ENCODE measurements at regions not wholly inside any gene's neighbourhood (a gene's known extent, or its start where the extent isn't known, plus 50 kb on each side); places are given as distances from the start of the nearest gene placed in this dataset.

DNA sequence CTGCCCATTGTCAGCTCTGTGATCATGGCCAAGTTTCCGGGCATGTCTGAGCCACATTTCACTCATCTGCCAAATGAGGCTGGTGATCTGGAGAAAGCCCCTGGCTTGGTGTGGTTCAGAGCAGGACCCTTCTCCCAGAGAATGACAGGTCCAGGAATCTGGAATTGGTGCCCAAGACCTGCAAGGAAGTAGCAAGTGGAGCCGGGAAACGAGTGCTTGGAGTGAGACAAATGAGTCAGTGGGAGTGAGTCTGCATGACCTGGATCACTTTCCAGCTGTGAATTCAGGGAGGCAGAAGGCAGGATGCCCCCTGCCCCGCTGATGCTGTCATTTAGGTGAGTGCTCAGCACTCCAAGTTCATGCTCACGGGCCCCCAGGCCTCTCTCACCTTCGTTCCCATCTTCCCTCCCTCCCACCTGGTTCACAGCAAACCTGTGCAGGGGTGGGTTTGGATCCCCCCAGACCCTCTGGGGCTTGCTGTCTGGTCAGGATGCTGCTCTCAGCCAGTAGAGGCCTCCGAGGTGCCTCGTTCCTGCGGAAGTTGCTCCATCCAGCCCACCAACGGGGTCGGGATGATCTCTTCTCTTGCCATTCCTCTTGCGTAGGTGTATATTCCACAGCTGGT lies 104.4 kb downstream of the INHBB start:
- Mint-ChIP-seq H3K4me3 (ENCODE audit: unreplicated experiment) (no peak overlapping the region), H3K4me1 (ENCODE audit: unreplicated experiment) (no peaks in the 10 kb centered on the region), H3K9me3 (ENCODE audit: unreplicated experiment) (no peaks in the 10 kb centered on the region), H3K27me3 (ENCODE audit: unreplicated experiment) (peaks cover 21% of the 10 kb centered on the region), H3K36me3 (ENCODE audit: low read depth, unreplicated experiment) (no peaks in the 10 kb centered on the region), H3K27ac (ENCODE audit: unreplicated experiment) (no peak overlapping the region)
- DNase-seq (ENCODE audit: low spot score) = no peak
- TF ChIP-seq, protein P1, sequence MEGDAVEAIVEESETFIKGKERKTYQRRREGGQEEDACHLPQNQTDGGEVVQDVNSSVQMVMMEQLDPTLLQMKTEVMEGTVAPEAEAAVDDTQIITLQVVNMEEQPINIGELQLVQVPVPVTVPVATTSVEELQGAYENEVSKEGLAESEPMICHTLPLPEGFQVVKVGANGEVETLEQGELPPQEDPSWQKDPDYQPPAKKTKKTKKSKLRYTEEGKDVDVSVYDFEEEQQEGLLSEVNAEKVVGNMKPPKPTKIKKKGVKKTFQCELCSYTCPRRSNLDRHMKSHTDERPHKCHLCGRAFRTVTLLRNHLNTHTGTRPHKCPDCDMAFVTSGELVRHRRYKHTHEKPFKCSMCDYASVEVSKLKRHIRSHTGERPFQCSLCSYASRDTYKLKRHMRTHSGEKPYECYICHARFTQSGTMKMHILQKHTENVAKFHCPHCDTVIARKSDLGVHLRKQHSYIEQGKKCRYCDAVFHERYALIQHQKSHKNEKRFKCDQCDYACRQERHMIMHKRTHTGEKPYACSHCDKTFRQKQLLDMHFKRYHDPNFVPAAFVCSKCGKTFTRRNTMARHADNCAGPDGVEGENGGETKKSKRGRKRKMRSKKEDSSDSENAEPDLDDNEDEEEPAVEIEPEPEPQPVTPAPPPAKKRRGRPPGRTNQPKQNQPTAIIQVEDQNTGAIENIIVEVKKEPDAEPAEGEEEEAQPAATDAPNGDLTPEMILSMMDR (IDR thresholded peaks at IDR 0.05; ENCODE audit: unreplicated experiment) = no peak

DNA sequence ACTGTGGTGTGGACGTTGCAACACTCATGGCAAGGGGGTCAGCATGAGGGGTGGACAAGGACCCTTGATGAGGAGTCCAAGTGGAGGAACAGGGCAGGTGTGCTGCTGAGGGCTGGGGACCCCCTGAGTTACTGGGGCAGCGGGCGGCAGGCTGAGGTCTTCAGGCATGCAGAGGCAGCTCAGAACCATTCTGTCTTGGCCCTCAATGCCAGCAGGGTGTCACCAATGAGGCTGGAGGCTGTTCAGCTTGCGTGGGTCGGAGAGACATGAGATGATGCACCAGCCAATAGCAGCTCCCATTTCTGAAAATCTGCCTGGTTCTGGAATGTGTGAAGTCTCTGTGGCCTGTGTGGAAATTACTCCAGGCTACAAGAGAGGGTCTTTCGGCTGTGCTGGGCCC lies 105.4 kb downstream of the INHBB start:
- no peaks in the 10 kb centered on the region for H3K36me3 Mint-ChIP-seq (ENCODE audit: low read depth, unreplicated experiment)
- no peaks in the 10 kb centered on the region for H3K9me3 Mint-ChIP-seq (ENCODE audit: unreplicated experiment)
- TF ChIP-seq, protein P1 (IDR thresholded peaks at IDR 0.05; ENCODE audit: unreplicated experiment) = no peak
- H3K4me1 Mint-ChIP-seq (ENCODE audit: unreplicated experiment) = no peaks in the 10 kb centered on the region
- DNase-seq (ENCODE audit: low spot score) = no peak
- H3K4me3 Mint-ChIP-seq (ENCODE audit: unreplicated experiment) = no peak overlapping the region
- H3K27me3 Mint-ChIP-seq (ENCODE audit: unreplicated experiment) = peaks cover 21% of the 10 kb centered on the region
- no peak overlapping the region for H3K27ac Mint-ChIP-seq (ENCODE audit: unreplicated experiment)

DNA sequence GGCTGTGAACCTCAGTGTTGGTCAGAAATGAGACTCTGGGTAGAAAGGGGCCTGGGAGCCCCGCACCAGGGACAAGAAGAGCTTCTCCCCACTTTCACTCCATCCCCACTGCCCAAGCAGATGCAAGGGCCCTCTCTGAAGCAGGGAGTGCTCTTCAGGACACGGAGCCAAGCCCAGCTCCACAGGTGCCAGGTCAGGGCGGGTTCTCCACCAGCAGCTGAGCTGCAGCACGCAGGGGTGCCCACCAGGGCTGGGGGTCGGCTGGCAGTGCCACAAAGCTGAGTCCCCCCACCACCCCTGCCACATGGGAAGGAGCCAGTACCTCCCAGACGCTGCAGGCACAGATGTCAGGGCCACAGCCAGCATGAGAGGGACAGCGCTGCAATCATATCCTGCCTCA lies 106.2 kb downstream of the INHBB start:
- Mint-ChIP-seq H3K36me3 (ENCODE audit: low read depth, unreplicated experiment) (no peaks in the 10 kb centered on the region), H3K27ac (ENCODE audit: unreplicated experiment) (no peak overlapping the region), H3K9me3 (ENCODE audit: unreplicated experiment) (peaks cover 3% of the 10 kb centered on the region), H3K4me1 (ENCODE audit: unreplicated experiment) (no peaks in the 10 kb centered on the region), H3K27me3 (ENCODE audit: unreplicated experiment) (peaks cover 19% of the 10 kb centered on the region), H3K4me3 (ENCODE audit: unreplicated experiment) (no peak overlapping the region)
- TF ChIP-seq, protein P1 (IDR thresholded peaks at IDR 0.05; ENCODE audit: unreplicated experiment) = no peak
- DNase-seq (ENCODE audit: low spot score) = no peak

DNA sequence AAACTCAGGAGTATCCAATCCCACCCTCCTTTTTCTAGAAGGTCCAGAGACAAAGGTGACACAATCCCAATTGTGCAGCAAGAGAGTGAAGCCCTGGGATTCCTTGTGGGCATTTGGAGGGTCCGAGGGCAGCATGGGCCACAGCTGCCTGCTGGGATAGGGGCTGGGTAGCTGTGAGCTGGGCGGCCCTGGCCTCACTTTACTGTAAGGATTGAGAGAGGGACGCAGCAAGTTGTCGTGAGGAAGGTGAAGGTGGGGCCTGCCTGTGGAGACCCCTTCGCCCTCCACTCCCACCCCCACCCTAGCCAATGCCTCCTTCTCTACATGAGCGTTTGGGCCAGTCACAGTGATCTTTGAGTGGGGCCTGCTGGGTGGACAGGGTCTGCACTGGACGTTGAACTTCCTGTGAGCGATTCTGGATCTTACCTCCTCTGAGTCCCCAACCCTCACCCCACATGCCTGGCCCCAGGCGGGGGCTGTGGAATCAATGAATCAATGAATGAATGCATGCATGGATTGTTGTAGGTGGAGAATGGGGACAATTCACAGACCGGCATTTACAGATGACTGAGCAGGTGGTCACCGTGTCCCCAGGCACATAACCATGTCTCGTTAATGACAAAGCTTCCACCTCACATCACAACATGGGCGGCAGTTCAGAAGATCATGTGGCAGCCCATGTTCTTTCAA lies 107.2 kb downstream of the INHBB start:
- Mint-ChIP-seq H3K4me1 (ENCODE audit: unreplicated experiment) (no peaks in the 10 kb centered on the region), H3K9me3 (ENCODE audit: unreplicated experiment) (peaks cover 7% of the 10 kb centered on the region), H3K27ac (ENCODE audit: unreplicated experiment) (no peak overlapping the region), H3K36me3 (ENCODE audit: low read depth, unreplicated experiment) (no peaks in the 10 kb centered on the region), H3K4me3 (ENCODE audit: unreplicated experiment) (no peak overlapping the region), H3K27me3 (ENCODE audit: unreplicated experiment) (peaks cover 17% of the 10 kb centered on the region)
- DNase-seq (ENCODE audit: low spot score) = no peak
- TF ChIP-seq, protein P1 (IDR thresholded peaks at IDR 0.05; ENCODE audit: unreplicated experiment) = no peak

DNA sequence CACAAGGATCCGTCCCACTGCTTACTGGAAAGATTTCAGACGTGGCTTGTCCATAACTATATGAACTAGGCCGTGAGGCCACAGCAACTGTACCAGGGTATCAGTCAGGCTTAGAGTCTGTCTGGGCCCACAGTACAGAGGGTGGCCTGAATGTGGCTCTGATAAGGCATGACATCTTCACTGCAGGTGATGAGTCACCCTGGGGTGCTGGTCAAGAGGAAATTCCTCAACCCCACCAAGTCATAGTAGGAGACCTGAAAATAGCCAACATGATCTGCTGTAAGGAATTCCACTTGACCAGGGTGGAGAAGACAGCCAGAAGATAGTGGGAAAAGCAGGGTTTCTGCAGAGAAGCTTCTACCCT lies 107.7 kb downstream of the INHBB start:
- Mint-ChIP-seq H3K9me3 (ENCODE audit: unreplicated experiment) (peaks cover 7% of the 10 kb centered on the region), H3K27ac (ENCODE audit: unreplicated experiment) (no peak overlapping the region), H3K36me3 (ENCODE audit: low read depth, unreplicated experiment) (no peaks in the 10 kb centered on the region), H3K4me1 (ENCODE audit: unreplicated experiment) (no peaks in the 10 kb centered on the region), H3K4me3 (ENCODE audit: unreplicated experiment) (no peak overlapping the region), H3K27me3 (ENCODE audit: unreplicated experiment) (peaks cover 15% of the 10 kb centered on the region)
- DNase-seq (ENCODE audit: low spot score) = no peak
- TF ChIP-seq, protein P1 (IDR thresholded peaks at IDR 0.05; ENCODE audit: unreplicated experiment) = no peak

Measured in endothelial cell (in vitro differentiated cells).